ENCODE measurements at regions not wholly inside any gene's neighbourhood (a gene's known extent, or its start where the extent isn't known, plus 50 kb on each side); places are given as distances from the start of the nearest gene placed in this dataset.

- peak; percentile 99 for DNase-seq
Measured at GRCh38 chr10:14468023-14468441, 137.3 kb upstream of the FRMD4A start.

DNA sequence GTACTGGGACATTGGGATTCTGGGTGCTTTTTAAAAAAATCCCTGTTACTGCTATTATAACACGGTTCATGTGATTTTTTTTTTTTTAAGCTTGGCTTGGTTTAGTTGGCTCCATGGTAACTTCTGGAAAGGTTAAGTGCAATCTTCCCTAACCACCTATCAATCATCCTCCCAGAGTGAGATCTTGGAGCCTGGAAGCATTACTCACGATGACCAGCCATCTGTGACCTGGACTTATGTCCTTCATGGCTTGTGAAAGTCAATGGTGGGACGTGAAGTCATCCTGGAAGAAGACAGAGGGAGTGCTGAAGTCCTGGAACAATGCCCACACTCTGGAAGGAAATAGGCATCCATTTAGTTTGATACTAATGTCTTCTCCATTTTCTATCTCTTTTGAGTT lies 135.5 kb upstream of the FRMD4A start:
- DNase-seq: peak; percentile 98

- no peak for DNase-seq
Measured at GRCh38 chr10:14460447-14460846, 129.7 kb upstream of the FRMD4A start.

GRCh38 chr10:14459665-14460064 lies 128.9 kb upstream of the FRMD4A start:
- DNase-seq: no peak

DNA sequence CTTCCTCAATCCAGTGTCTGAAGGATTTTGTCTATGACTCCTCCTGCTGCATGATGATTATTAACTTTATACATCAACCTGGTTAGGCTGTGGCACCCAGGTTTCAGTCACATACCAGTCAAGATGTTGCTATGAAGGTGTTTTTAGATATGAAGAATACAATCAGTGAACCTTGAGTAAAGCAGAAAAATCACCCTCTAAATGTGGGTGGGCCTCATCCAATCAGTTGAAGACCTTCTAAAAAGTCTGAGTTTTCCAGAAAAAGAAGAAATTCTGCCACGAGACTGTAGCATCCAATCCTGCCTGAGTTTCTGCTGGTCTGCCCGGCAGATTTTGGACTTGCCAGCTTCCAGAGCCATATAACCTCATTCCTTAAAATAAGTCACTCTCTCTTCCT lies 126.1 kb upstream of the FRMD4A start:
- DNase-seq: no peak

GRCh38 chr10:14456218-14456869 lies 125.6 kb upstream of the FRMD4A start:
- no peak for DNase-seq

DNA sequence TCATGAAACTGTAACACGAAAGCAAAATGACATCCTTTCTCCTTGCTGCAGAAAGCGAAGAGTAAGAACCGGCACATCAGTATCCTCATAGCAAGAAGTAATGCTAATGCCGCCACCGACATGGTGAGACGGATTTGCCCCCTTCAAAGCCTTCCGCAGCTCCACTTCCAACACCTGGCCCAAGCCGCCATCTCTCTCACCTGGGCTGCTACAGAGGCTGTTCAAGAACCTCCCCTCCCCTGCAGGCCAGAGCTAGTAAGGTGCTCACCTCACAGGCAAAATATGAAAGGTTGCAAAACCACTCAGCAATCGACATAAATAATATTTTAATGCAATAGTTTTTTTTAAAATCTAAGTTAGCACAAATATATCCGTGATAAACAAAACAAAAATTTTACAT lies 123.9 kb upstream of the FRMD4A start:
- no peak for DNase-seq

- DNase-seq: no peak
Measured at GRCh38 chr10:14454206-14454605, 123.5 kb upstream of the FRMD4A start.

- DNase-seq: no peak
Measured at GRCh38 chr10:14453593-14453992, 122.9 kb upstream of the FRMD4A start.

- DNase-seq: no peak
Measured at GRCh38 chr10:14451341-14451740, 120.6 kb upstream of the FRMD4A start.

- peak; percentile 23 for DNase-seq
Measured at GRCh38 chr10:14450041-14450491, 119.3 kb upstream of the FRMD4A start.

- DNase-seq: no peak
Measured at GRCh38 chr10:14449293-14449815, 118.6 kb upstream of the FRMD4A start.

DNA sequence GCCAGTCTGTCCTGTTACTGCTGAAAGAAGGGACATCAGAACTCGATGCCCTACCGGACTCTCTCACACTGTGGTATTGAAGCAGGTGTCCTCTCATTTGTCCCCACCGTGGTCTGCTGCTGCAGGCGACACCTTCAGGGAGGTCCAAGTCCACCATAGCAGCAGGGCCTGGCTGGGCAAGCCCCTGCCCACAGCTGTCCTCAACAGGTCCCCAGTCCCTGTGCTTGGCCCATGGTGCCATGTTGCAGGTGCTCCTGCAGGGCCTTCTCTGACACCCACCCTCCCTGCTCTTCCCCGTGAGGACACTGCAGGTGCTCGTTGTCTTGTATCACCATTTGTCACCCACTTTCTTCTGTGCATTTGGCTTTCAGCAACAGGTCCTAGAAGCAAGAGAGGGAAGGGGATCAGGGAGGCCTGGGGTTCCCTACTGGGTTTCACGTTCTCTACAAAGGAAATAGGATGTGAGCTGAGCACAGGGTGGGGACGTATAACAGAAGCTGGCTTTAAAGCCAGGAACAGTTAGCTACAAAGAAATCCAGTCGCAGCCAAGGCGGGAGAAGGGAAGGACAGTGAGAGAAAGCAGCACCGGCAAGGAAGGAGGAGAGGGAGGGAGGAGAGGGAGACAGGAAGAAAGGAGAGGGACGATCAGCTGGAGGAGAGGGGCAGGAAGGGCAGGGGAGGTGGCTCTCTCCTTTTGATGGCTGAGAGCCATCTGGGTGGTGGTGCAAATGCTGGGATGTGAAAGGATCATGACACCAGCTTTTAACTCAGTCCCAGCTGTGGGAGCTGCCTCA lies 117.7 kb upstream of the FRMD4A start:
- no peak for DNase-seq

GRCh38 chr10:14447094-14447839 lies 116.5 kb upstream of the FRMD4A start:
- DNase-seq: no peak

- no peak for DNase-seq
Measured at GRCh38 chr10:14439451-14440259, 108.9 kb upstream of the FRMD4A start.

- DNase-seq: no peak
Measured at GRCh38 chr10:14438576-14438975, 107.9 kb upstream of the FRMD4A start.

GRCh38 chr10:14438057-14438456 lies 107.3 kb upstream of the FRMD4A start:
- no peak for DNase-seq

DNA sequence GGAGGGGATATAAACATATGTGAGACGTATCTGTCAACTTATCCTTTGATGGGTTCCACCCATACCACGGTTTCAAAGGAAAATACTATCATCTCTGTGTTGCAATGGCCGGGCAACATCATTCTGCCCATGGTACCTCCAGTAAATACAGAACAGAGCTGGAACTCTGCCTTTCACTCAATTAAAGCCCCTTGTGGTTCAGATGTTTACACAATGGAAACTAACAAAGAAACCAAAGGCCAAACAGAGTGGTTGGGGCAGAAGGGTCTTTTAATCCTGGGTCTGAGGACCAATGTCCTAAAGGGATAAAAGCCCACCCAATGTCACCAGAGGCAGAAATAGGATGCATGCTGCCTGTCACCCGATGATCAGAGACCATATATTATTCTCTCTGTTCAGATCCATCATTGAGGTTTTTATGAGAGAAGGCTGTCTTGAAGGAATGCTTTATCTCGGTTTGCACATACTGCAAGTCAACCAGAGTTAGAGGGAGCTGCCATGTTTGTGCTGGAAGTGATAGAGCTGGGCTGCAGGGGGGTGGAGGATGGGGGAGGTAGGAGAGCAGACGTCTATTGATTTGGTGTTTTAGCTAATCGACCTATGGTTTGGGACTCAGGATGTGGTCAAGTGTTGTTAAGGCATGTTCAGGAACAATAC lies 105.4 kb upstream of the FRMD4A start:
- no peak for DNase-seq

DNA sequence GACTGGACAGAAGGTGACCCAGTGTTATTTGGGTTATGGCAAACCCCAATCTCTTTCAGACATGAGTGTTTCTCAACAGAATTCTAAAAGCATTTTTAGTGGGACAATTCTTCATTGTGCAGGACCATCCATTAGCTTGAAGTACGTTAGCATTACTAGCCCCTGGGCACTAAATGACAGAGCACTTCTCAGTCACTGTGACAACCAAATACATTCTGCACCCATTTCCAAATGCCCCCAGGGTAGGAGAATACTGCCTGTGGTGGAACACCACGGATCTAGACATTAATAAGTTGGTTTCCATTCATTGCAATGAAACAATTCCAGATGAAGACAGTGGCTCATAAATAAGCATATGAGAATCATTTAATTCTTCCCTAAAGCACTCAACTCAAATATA lies 102.4 kb upstream of the FRMD4A start:
- no peak for DNase-seq

GRCh38 chr10:14431868-14432267 lies 101.1 kb upstream of the FRMD4A start:
- no peak for DNase-seq

- no peak for DNase-seq
Measured at GRCh38 chr10:14429043-14429700, 98.4 kb upstream of the FRMD4A start.

DNA sequence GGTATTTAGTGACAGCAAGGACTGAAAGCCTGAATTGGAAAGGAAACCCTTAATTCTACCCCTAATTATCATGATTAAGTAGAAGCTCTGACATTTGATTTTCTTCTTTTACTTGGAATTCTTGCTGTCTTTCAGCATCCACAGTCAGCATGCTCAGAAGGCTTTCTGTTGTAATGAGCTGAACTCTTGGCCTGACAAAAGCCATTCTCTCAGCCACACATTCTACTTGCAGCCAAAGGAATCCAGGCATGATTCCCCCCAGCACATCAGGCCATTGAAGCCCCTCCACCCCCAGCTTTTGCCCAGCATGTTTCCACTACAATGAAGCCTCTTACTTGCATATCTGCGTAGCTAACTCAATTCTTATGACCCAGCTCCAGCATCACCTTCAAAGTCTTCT lies 94.3 kb upstream of the FRMD4A start:
- no peak for DNase-seq

Data from NCI-H446 treated with DMSO at 0.1 percent for 48 hours (cell line).